H9 (cell line): ENCODE measurements at regions not wholly inside any gene's neighbourhood (a gene's known extent, or its start where the extent isn't known, plus 50 kb on each side); places are given as distances from the start of the nearest gene placed in this dataset.

Experiments used
- DNase-seq: peaks from one replicate; pipeline ENCODE4 v3.0.0-alpha.2; 2017
- H2AFZ ChIP-seq: one replicate; pipeline ENCODE4 v1.6.1; 2013; ENCODE audit warnings: mild to moderate bottlenecking, low read length, control low read depth, moderate library complexity
- H2AK5ac ChIP-seq: 2 replicates; pipeline ENCODE4 v1.6.1; 2013; ENCODE audit warnings: low read length, control low read depth, mixed read lengths; ENCODE audit not compliant: insufficient read length
- H2BK120ac ChIP-seq: one replicate; pipeline ENCODE4 v1.6.1; 2013; ENCODE audit warnings: low read depth, mild to moderate bottlenecking, low read length, control low read depth, inconsistent platforms; ENCODE audit not compliant: poor library complexity, severe bottlenecking
- H2BK12ac ChIP-seq: 2 replicates; pipeline ENCODE4 v1.6.1; 2013; ENCODE audit warnings: low read length, control low read depth, mixed read lengths, low read depth; ENCODE audit not compliant: insufficient read length
- H2BK15ac ChIP-seq: 2 replicates; pipeline ENCODE4 v1.6.1; 2013; ENCODE audit warnings: low read depth, low read length, control low read depth
- H2BK20ac ChIP-seq: one replicate; pipeline ENCODE4 v1.6.1; 2013; ENCODE audit warnings: low read depth, mild to moderate bottlenecking, low read length, control low read depth, inconsistent platforms; ENCODE audit not compliant: poor library complexity, severe bottlenecking
- H2BK5ac ChIP-seq: 2 replicates; pipeline ENCODE4 v1.6.1; 2013; ENCODE audit warnings: low read length, control low read depth, mixed read lengths; ENCODE audit not compliant: insufficient read length
- H3K14ac ChIP-seq: 2 replicates; pipeline ENCODE4 v1.6.1; 2013; ENCODE audit warnings: low read length, control low read depth; ENCODE audit not compliant: insufficient read depth
- H3K18ac ChIP-seq: 2 replicates; pipeline ENCODE4 v1.6.1; 2013; ENCODE audit warnings: low read depth, mild to moderate bottlenecking, mixed read lengths, low read length, control low read depth; ENCODE audit not compliant: insufficient read length
- H3K23ac ChIP-seq: 2 replicates; pipeline ENCODE4 v1.6.1; 2013; ENCODE audit warnings: low read length, control low read depth, mixed read lengths, low read depth; ENCODE audit not compliant: insufficient read length
- H3K23me2 ChIP-seq: 2 replicates; pipeline ENCODE4 v1.6.1; 2013; ENCODE audit warnings: low read depth, mild to moderate bottlenecking, mixed read lengths, low read length, control low read depth; ENCODE audit not compliant: insufficient read length, poor library complexity, severe bottlenecking
- H3K27ac ChIP-seq: 2 replicates; pipeline ENCODE4 v1.5.1; 2013; ENCODE audit warnings: low read length, control low read depth, mixed read lengths, low read depth; ENCODE audit not compliant: insufficient read length
- H3K27me3 ChIP-seq: 2 replicates; pipeline ENCODE4 v1.6.1; 2013; ENCODE audit warnings: low read length, control low read depth, inconsistent platforms; ENCODE audit not compliant: insufficient read depth
- H3K4ac ChIP-seq: 2 replicates; pipeline ENCODE4 v1.6.1; 2013; ENCODE audit warnings: low read depth, mild to moderate bottlenecking, control low read depth, inconsistent platforms, low read length, moderate library complexity
- H3K4me1 ChIP-seq: 2 replicates; pipeline ENCODE4 v1.6.1; 2013; ENCODE audit warnings: low read length, control low read depth, inconsistent platforms; ENCODE audit not compliant: insufficient read depth
- H3K4me2 ChIP-seq: 2 replicates; pipeline ENCODE4 v1.6.1; 2013; ENCODE audit warnings: low read length, control low read depth, mixed read lengths; ENCODE audit not compliant: insufficient read length, insufficient read depth
- H3K56ac ChIP-seq: 2 replicates; pipeline ENCODE4 v1.6.1; 2013; ENCODE audit warnings: low read depth, mild to moderate bottlenecking, mixed read lengths, low read length, control low read depth; ENCODE audit not compliant: insufficient read length
- H3K79me1 ChIP-seq: 2 replicates; pipeline ENCODE4 v1.6.1; 2013; ENCODE audit warnings: low read depth, mild to moderate bottlenecking, moderate library complexity, low read length, control low read depth, inconsistent platforms; ENCODE audit not compliant: insufficient read depth, poor library complexity, severe bottlenecking
- H3K79me2 ChIP-seq: 2 replicates; pipeline ENCODE4 v1.6.1; 2013; ENCODE audit warnings: low read length, control low read depth, inconsistent platforms; ENCODE audit not compliant: insufficient read depth
- H3K9ac ChIP-seq: 2 replicates; pipeline ENCODE4 v1.6.1; 2013; ENCODE audit warnings: low read length, control low read depth, mixed read lengths; ENCODE audit not compliant: insufficient read length; ENCODE audit errors: extremely low read depth
- H3K9me3 ChIP-seq: one replicate; pipeline ENCODE4 v1.6.1; 2013; ENCODE audit warnings: low read depth, low read length, inconsistent platforms; ENCODE audit not compliant: control insufficient read depth
- H3T11ph ChIP-seq: one replicate; pipeline ENCODE4 v1.6.1; 2013; ENCODE audit warnings: mild to moderate bottlenecking, low read length, control low read depth, inconsistent platforms
- H4K20me1 ChIP-seq: one replicate; pipeline ENCODE4 v1.6.1; 2013; ENCODE audit not compliant: control insufficient read depth, insufficient read length, insufficient read depth
- H4K5ac ChIP-seq: 2 replicates; pipeline ENCODE4 v1.6.1; 2013; ENCODE audit warnings: low read depth, mild to moderate bottlenecking, mixed read lengths, low read length, control low read depth; ENCODE audit not compliant: insufficient read length
- H4K8ac ChIP-seq: replicated peaks from 2 replicates; pipeline ENCODE4 v1.6.1; 2013; ENCODE audit warnings: low read length, control low read depth, mixed read lengths, low read depth; ENCODE audit not compliant: insufficient read length
- H4K91ac ChIP-seq: 2 replicates; pipeline ENCODE4 v1.6.1; 2013; ENCODE audit warnings: low read depth, mild to moderate bottlenecking, moderate library complexity, mixed read lengths, low read length, control low read depth; ENCODE audit not compliant: insufficient read length
- H3K27ac Mint-ChIP-seq, 3 experiments: 2 replicates in 2 of 3; 3 replicates in 1 of 3; pipeline ENCODE4 v1.8.0; 2020 to 2021; ENCODE audit warnings: mixed read lengths in 3 of 3, mild to moderate bottlenecking in 1 of 3, moderate library complexity in 1 of 3
- H3K27me3 Mint-ChIP-seq: 2 replicates; pipeline ENCODE4 v1.8.0; 2021; ENCODE audit warnings: low read depth, mild to moderate bottlenecking, moderate library complexity, mixed read lengths
- H3K36me3 Mint-ChIP-seq, 3 experiments: 2 replicates in 2 of 3; 3 replicates in 1 of 3; pipeline ENCODE4 v1.8.0; 2020 to 2021; ENCODE audit warnings: low read depth in 3 of 3, mixed read lengths in 3 of 3; ENCODE audit not compliant: insufficient read depth in 1 of 3
- H3K4me1 Mint-ChIP-seq, 2 experiments: 2 replicates each; pipeline ENCODE4 v1.8.0; 2020; ENCODE audit warnings: mixed read lengths in 2 of 2
- H3K4me3 Mint-ChIP-seq, 2 experiments: 2 replicates in 1 of 2; 3 replicates in 1 of 2; pipeline ENCODE4 v1.8.0; 2020 to 2021; ENCODE audit warnings: mild to moderate bottlenecking in 2 of 2, mixed read lengths in 2 of 2, moderate library complexity in 1 of 2
- H3K9me3 Mint-ChIP-seq, 2 experiments: 2 replicates in 1 of 2; 3 replicates in 1 of 2; pipeline ENCODE4 v1.8.0; 2020; ENCODE audit warnings: mild to moderate bottlenecking in 2 of 2, mixed read lengths in 2 of 2, moderate library complexity in 1 of 2
- WGBS: extraction: QIAGEN DNeasy Blood & Tissue Kit; methylation state at CpG from one replicate; pipeline ENCODE4 v1.1.7; 2013; ENCODE audit warnings: missing lambda C conversion rate, low lambda C conversion rate, mixed read lengths; ENCODE audit not compliant: insufficient read length; ENCODE audit errors: extremely low coverage; 5-methylcytosine and 5-hydroxymethylcytosine counted together
- TF ChIP-seq, protein P1 (sequence below): fragments of 200-600 bp; sonication (generic); conservative IDR thresholded peaks from 3 replicates; pipeline ENCODE4 v1.8.0; 2021; ENCODE audit warnings: antibody characterized with exemption, mild to moderate bottlenecking

DNA sequence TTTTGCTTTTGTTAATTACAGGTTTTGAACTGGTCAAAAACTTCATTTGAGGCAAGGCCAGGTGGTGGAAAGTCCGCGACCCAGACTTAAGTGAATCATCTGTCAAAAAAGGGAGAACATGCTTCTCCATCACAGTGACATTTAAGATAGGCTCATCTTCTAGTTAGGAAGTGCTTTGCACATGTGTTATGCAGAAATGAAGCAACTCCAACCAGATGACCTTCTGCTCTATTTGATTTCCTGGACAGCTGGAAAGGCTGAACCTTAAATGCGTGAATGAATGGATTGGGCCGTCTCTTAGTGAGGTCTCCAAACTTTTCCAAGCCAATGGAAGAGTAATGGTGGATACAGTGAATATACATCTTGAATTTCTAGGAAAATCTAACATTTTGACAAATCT, 101.6 kb upstream of the FAM13C start:
- Histone ChIP-seq H3K79me2 (no peaks in the 10 kb centered on the region), H3K9ac (no peak overlapping the region), H3K4ac (no peak overlapping the region), H3K56ac (no peak overlapping the region), H3K9me3 (no peaks in the 10 kb centered on the region), H3K4me1 (no peaks in the 10 kb centered on the region), H3K27ac (no peak overlapping the region), H3K27me3 (no peaks in the 10 kb centered on the region), H3T11ph (no peak overlapping the region), H3K14ac (no peak overlapping the region), H2BK15ac (no peak overlapping the region), H2BK120ac (no peak overlapping the region), H3K18ac (no peak overlapping the region), H2BK20ac (no peak overlapping the region), H4K20me1 (no peaks in the 10 kb centered on the region), H2BK5ac (no peak overlapping the region), H2AK5ac (no peak overlapping the region), H3K4me2 (no peak overlapping the region), H4K91ac (no peak overlapping the region), H3K23ac (no peak overlapping the region), H3K79me1 (no peaks in the 10 kb centered on the region), H3K23me2 (no peaks in the 10 kb centered on the region), H2AFZ (no peak overlapping the region), H2BK12ac (no peak overlapping the region), H4K8ac (no peak overlapping the region), H4K5ac (no peak overlapping the region)
- Mint-ChIP-seq H3K27ac (no peak overlapping the region), H3K36me3 (0 out of 7 replicates have a peak, but pooled peaks cover 0 to under 1% (median 0%) of the 10 kb centered on the region in 3 experiments), H3K9me3 (peaks cover 1 to 2% of the 10 kb centered on the region in 2 experiments; a peak in 4 of 5 replicates), H3K4me1 (peaks cover 2 to 3% of the 10 kb centered on the region in 2 experiments; a peak in 2 of 4 replicates), H3K27me3 (no peaks in the 10 kb centered on the region), H3K4me3 (no peak overlapping the region)
- TF ChIP-seq, protein P1, sequence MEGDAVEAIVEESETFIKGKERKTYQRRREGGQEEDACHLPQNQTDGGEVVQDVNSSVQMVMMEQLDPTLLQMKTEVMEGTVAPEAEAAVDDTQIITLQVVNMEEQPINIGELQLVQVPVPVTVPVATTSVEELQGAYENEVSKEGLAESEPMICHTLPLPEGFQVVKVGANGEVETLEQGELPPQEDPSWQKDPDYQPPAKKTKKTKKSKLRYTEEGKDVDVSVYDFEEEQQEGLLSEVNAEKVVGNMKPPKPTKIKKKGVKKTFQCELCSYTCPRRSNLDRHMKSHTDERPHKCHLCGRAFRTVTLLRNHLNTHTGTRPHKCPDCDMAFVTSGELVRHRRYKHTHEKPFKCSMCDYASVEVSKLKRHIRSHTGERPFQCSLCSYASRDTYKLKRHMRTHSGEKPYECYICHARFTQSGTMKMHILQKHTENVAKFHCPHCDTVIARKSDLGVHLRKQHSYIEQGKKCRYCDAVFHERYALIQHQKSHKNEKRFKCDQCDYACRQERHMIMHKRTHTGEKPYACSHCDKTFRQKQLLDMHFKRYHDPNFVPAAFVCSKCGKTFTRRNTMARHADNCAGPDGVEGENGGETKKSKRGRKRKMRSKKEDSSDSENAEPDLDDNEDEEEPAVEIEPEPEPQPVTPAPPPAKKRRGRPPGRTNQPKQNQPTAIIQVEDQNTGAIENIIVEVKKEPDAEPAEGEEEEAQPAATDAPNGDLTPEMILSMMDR, result no peak
- no CpG with 5 or more reads among the region's 4 CpGs for WGBS
- DNase-seq, result no peak
